ENCODE measurements at regions not wholly inside any gene's neighbourhood (a gene's known extent, or its start where the extent isn't known, plus 50 kb on each side); places are given as distances from the start of the nearest gene placed in this dataset.

GRCh38 chr1:188986745-188987417 lies 1490.8 kb downstream of the BRINP3 start:
- TF ChIP-seq POLR2AphosphoS5 (IDR thresholded peaks at IDR 0.05; ENCODE audit: low read depth, low read length) = no peak
- TF ChIP-seq POLR2A (IDR thresholded peaks at IDR 0.05; ENCODE audit: low read depth, low read length) = no peak

Data from GM12892 (cell line).